GM19324 (cell line): ENCODE measurements at regions not wholly inside any gene's neighbourhood (a gene's known extent, or its start where the extent isn't known, plus 50 kb on each side); places are given as distances from the start of the nearest gene placed in this dataset.

Experiments
- ATAC-seq: cut with Tn5 transposase; IDR thresholded peaks from one replicate; pipeline ENCODE4 v1.9.1; 2021; ENCODE audit warnings: mild to moderate bottlenecking, moderate library complexity; ENCODE audit not compliant: unreplicated experiment, low FRiP score

DNA sequence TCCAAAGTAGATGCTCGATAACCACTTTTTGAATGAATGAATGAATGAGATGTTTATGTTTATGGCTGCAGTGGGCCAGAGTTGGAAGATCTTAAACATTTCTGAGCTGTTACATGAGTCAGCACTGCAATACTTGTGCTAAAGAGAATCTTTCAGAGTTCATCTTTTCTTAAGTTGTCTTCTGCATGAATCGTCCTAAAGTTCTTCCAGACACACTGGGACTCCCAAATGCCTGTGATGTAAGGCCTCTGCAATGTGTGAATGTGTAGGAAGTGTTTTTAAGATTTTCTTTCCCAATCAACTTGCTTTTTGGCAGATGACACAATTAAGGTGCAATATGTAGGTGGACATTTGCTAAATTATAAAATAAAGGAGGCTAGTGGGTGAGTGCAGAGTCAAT, 50.3 kb upstream of the TRIM9 start:
- no peak for ATAC-seq

DNA sequence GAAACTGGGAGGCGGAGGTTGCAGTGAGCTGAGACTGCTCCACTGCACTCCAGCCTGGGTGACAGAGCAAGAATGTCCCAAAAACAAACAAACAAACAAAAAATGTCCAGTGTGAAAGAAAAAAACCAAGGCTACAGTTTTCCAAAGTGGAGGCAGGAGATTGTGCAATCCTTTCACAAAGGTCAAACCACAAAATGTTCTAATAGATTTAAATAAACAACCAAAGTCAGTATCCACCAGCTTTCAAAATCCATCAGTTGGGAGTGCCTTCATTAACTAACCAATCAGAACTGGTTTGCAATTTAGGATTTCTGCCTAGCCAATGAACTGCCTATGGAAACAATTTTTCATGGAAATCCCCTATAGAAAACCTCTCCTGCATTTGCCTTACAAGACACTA, 52.3 kb upstream of the TRIM9 start:
- no peak for ATAC-seq

DNA sequence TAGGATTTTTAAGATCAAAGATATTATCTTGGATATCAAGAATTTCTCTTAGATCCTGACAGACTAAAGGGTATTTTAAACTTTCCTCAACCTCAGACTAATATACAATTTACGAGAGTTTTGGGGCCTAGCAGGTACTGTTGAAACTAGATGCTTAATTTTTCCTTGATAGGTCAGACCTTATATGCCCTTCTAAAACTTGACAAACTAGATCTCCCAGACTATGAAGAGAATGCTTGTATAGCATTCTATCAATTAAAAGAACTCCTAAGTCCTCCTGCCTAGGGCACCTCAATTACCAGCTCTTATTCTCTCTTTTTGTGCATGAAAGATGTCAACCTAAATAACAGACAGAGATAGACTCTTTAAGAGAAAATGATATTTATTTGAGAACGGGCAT, 60.4 kb upstream of the TRIM9 start:
- ATAC-seq, result no peak

DNA sequence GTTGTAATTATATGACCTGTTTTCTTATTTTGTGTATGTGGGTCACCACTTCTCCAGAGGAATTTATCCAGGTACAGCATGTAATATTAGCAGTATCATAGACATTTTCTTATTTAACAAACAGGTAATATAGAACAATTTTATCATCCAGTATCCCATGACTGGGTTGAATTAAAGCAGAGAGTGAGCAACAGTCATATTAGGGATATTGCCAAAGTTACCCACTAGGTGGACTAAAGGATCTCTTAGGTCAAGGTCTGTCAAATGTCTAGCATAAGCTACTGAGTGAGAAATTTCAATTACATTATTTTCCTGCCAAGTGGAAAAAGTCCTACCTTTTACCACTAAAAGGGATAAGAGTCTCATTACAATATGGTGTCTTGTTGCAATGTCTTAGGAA, 62.1 kb upstream of the TRIM9 start:
- ATAC-seq, result no peak

DNA sequence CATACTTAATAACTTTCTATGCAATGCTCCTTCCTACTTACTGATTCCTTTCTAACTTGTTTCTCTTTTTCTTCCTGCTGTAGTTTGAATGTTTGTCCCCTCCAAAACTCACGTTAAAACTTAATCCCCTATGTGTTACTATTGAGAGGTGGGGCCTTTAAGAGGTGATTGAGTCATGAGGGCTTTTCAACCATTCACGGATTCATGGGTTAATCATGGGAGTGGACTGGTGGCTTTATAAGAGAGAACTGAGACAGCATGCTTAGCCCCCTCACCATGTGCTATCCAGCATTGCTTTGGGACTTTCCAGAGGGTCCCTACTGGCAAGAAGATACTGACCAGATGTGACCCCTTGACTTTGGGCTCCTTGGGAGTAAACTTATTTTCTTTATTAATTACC, 66.0 kb upstream of the TRIM9 start:
- ATAC-seq, result no peak

DNA sequence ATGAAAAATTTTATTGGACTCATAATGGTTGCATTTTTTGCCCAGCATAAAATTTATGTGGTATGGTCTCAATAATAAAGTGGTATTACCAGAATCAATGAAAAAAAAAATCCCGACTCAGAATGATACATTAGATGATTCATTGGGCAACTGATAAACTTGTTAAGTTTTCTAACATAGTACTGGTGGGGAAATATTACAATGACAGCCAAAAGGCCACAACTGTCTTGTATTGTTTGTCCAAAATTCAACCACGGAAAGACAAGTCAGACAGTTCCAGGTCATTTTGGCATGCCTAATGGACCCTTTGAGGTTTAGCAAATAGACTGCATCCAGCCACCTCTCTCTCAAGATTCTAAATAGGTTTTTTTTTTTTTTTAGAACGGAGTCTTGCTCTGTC, 70.5 kb upstream of the TRIM9 start:
- ATAC-seq, result no peak

DNA sequence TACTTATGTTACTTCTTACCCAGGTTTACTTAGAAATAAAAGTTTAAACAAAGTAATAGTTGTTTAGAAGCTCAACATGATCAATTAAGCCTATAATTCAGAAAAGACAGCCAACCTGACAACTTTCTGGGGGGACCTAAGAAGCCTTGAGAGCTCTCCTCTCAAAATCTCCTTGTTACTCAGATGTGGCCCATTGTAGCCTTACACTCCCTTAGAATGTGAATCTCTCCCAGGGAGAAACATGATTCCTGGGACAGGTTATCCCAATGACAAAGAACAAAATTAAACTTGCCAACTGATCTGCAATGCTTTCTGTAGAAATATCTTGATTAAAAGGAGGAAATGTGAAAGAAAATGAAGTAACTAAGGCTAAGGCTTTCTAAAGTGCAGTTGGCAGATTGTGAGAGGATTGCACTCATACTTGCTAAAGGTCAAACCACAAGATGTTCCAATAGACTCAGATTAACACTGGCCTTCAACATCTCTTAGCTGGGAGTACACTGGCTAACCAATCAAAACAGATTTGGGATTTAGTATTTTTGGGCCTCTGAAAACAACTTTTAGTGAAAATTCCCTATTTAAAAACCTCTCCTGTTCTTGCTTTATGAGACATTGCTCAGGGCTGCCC, 72.3 kb upstream of the TMX1 start:
- ATAC-seq, result no peak

DNA sequence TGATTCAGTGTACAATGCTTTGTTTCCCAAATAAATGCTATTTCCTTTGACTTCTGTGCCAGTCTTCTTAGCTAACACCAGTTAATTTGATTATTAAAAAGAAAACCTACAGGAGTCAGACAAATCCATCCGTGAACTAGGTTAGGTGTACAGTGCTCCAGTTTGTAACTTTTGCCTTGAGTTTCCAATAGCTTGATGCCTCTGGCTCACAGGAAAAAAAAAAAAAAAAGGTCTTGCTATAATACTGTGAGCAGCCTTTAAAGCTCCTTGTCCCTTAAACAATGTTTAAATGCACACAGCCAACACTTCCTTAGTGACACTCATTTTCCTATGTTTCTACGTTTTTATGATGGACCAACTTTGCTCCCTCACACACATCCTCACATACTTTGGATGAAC, 71.8 kb upstream of the TMX1 start:
- ATAC-seq, result no peak

DNA sequence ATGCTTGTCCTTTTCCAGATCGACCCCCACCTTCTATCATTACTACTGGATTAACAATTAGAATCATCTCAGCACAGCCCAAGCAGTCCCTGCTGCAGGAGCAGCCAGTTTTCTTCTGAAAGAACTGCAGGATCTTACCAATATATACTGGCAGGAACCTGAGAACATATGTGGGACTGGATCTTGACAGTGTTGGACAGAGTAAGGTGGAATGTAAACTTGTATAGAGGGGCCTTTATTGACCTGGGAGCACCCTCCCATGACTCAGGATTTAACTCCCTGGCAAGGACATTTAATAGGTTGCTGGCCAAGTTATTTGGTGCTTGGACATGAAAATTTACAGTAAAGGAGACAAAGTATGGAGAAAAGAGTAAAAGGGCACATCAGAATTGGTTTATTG, 66.2 kb upstream of the TMX1 start:
- ATAC-seq, result no peak

DNA sequence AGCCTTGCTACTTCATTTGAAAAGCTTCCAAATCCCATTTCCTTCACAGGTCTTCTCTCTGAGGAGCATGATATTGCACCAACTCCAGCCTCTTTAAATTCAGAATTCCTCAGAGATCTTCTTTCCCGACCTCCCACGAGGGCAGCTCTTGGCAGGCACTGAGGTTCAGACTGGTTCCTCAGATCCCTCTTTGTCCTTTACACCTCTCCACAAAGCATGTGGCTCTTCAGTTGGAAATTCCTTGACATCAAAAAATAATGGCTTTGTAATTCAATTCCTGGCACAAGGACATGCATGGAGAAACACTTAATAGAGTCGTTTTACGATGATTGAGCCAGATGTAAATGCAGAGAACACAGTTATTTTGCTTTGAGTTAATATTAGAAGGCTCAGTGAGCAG, 63.2 kb upstream of the TMX1 start:
- ATAC-seq, result no peak

DNA sequence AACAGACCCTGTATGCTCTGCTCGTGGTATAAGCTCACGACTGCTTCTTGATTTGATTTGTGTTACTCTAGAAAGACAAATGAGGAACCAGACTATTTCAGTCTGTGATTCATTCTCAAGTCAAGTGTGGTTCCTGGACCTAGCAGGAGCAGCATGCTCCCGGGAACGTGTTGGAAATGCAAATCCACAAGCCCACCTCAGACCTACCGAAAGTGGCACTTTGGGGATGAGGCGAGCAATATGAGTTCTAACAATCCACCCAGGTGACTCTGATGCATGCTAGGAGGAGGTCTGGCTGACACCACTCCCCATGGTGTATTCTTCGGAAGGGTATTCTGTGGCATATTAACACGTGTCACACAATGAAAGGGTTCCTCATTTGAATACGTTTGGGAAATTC, 59.5 kb upstream of the TMX1 start:
- ATAC-seq, result peak; percentile 65

DNA sequence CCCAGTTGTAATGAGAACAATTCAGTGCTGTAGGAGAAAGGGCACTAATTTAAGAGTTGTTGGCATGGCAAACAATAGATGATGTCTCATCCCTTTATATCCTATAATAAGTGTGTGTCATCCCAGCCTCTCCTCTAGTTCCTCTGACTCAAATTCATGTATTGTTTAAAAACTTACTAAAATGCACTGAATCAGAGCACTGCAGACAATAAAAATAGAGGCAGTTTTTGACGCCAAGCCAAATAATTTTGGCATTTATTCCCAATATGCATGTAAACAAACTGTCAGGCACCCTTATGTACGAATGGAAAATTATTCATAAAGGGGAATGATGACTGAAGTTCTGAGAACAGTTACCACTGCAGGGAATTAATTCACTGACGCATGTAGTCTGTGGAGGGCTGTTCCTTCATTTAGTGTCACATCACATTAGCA, 57.9 kb upstream of the TMX1 start:
- ATAC-seq, result no peak

DNA sequence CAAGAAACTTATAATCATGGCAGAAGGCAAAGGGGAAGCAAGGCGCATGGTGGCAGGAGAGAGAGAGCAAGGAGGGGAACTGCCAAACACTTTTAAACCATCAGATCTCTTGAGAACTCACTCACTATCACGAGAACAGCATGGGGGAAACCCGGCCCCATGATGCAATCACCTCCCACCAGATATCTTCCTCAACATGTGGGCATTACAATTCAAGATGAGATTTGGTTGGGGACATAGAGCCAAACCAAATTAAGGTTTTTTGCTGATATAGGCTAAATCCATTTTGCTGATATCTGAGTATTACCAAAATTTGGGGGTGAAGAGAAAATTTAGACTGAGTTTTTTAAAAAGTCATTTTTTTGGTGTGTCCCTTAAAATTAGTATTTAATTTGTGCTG, 54.9 kb upstream of the TMX1 start:
- ATAC-seq, result no peak

DNA sequence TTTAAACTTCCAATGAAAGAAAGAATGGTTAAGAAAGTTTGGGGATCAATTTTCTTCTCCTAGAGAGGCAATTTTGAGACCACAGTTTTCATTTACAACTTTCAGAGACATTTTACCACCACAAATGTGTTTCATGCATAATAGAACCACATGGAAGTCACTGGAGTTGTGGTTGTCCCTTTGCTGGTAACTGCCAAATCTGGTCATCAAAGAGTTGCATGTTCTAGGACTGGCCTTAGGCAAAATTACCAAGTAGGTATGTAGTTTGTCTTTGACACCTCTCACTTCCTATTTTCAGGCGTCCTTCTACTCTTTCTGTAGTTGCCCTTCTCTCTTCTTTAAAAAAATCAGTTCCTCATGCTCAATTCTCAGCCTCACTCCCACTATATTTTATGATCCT, 54.3 kb upstream of the TMX1 start:
- peak; percentile 74 for ATAC-seq

DNA sequence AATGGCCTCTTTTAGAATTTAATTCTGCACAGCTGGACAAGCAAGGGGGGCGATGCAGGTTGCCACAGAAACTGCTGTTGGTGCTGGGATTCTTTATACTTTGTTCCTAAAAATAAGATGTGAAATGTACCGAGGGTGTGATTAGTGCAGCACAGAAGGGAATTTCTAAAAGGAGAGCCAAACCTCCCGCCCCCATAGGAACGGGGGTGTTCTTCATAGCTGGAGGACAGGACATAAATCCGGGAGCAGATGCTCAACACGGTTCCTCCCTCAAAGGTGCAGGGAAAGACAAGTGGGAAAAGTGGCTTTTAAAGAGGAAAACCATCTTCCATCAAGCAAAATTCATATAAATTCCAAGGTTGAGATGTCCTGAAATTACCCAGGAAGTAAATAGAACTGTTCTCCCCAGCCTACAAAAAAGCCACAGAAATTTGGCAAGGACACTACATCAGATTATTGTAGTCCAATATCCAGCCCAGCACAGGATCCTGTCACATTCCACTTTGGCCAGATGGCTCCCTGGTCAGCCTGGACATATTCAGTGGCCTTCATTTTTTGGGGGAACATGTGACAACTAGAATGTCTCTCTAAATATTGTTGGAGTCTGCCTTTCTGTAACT, 51.4 kb upstream of the TMX1 start:
- ATAC-seq, result no peak

DNA sequence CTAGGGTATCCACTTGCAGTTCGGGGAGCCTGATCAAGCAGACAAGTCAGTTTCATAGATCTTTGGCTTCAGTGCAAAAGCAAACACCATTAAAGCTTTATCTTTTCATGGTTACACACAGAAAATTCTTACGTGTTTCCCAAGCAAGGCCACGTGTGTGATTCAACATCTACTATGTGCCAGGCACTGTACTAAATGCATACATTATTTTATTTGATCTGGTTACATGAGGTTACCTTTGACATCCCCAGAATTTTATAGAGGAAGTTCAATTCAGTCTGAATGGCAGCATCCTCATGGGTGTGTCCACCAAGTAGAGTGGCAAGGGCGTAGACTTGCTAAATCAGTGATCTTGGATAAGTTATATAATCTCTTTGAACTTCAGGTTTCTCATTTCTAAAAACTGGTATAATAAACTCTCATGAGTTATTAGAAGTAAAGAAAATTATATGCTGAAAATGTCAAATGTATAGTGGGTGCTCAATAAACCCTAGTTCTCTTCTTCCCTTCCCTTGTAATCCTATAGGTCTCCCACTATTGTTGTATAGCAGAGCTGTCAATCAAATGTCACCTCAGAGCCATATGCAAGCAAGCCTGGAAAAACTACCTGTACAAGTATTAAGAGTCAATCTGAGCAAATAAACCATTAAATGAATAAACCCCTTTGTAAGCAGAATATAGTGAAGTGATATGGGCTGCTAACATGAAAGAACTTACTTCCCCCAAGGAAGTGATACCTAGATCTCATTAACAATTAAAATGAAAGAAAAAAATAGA, 50.3 kb upstream of the TMX1 start:
- ATAC-seq, result no peak
